GM19397 (cell line): ENCODE measurements at regions not wholly inside any gene's neighbourhood (a gene's known extent, or its start where the extent isn't known, plus 50 kb on each side); places are given as distances from the start of the nearest gene placed in this dataset.
"Not testable (repeated sequence)": the region's sequence is repeated elsewhere in the genome, so short reads cannot be mapped to it uniquely, and the experiment has no call there.

Experiments
- ATAC-seq: cut with Tn5 transposase; IDR thresholded peaks from one replicate; pipeline ENCODE4 v1.9.1; 2021; ENCODE audit warnings: mild to moderate bottlenecking, moderate library complexity; ENCODE audit not compliant: unreplicated experiment

DNA sequence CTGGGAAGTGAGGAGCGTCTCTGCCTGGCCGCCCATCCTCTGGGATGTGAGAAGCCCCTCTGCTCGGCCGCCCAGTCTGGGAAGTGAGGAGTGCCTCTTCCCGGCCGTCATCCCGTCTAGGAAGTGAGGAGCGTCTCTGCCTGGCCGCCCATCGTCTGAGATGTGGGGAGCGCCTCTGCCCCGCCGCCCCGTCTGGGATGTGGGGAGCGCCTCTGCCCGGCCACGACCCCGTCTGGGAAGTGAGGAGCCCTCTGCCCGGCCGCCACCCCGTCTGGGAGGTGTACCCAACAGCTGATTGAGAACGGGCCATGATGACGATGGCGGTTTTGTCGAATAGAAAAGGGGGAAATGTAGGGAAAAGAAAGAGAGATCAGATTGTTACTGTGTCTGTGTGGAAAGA is 173.9 kb upstream of the PRSS1 start:
- ATAC-seq = not testable (repeated sequence)

DNA sequence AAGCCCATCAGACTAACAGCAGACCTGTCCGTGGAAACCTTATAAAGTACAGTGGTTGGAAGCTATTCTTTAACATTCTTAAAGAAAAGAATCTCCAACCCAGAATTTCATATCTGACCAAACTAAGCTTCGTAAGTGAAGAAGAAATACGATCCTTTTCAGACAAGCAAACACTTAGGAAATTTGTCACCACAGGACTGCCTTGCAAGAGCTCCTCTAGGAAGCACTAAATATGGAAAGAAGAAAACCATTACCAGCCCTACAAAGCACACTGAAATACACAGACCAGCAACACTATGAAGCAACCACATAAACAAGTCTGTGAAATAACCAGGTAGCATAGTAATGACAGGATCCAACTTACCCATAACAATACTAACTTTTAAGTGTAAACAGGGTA is 177.7 kb upstream of the PRSS1 start:
- ATAC-seq = no peak

DNA sequence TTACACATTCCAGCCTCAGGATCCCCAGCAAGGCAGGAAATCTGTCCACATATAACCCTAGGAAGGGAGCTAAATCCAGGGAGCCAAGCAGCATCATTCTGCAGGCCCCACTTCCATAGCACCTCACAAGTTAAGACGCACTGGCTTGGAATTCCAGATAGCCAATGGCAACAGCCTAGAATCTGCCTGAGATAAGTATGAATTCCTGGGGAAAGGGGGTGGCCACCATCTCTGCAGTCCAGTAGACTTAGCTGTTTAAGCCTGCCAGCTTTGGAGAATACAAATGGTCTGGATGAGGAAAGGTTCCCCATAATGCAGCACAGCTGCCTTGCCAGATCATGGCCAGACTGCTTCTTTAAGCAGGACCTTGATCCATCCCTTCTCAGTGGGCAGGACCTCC is 179.4 kb upstream of the PRSS1 start:
- ATAC-seq = no peak

DNA sequence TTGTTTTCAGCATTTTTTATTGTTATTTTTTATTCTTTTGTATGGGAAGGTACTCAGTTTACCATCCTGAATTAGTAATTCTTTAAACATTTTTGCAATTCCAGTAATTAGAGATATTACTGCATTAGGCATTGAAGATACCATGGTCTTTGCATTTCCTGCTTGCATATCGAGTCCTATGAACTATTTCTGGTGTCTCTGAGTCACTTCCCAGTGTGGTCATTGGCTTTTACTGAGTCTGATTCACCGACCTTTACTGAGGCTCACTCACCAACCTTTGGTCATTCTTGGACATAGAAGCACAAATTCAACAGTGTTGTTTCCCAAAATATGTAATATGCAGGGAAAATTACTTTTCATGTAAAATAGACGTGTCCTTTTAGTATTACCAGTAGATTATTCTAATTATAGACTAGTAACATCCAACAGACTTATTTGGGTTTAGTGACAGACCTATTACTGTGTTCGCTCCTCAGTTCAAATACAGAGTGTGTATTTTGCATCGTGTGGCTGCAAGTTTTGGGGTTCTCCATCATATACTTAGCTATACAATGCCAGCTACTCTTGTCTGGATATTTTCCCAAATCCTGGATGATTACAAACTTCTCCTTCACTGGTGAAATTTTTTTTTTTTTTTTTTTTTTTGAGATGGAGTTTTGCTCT is 180.7 kb upstream of the PRSS1 start:
- ATAC-seq = no peak

DNA sequence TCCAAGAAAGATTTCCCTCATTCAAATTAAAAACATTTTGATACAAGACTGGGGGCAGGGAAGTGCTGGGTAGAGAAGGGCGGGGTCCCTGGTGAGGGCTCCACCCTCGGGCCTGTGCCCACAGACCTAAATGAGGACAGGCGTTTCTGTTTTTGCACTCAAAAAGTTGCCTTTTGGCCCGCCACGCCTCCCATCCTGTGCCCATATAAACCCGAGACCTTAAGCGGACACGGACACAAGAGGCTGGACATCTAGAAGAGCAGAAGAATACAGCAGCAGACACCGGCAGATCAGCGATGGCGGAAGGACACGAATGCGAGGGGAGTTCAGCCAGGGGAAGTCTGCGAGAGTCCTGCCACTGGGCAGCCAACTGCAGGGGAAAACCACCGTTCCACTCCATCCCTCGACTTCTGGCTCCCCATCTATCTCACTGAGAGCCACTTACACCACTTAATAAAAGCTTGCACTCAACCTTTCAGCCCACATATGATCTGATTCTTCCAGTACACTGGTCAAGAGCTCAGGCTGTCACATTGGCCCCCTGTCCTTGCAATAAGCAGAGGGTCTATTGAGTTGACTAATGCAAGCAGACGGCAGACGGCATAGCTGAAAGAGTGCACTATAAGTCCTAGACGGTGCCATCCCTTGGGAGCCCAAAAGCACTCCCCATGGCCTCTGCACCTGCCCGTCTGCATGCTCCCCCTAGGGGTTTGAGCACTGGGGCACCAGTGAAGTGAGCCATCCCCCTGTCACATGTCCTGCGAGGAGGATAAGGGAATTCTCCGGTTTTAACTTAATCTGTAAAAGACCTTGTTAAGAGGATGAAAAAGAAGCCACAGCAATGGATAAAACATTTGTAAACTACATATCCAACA is 181.8 kb upstream of the PRSS1 start:
- no peak for ATAC-seq

DNA sequence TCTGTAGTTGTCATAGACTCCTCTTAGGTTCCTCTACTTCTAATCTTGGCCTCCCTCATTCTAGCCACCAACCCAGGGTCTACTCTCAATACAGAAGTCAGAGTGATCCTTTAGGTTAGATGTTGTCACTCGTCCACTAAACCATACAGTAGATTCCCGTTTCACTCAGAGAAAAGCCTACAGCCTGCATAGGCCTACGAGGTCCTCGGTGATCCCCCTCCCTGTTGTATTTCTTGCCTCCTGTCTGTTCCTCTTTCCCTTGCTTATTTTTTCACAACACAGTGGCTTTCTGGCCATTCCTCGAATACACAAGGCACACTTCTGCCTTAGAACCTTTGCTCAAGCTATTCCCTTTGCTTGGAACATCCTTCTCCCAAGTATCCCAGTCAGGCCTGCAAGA is 183.0 kb upstream of the PRSS1 start:
- ATAC-seq = no peak

DNA sequence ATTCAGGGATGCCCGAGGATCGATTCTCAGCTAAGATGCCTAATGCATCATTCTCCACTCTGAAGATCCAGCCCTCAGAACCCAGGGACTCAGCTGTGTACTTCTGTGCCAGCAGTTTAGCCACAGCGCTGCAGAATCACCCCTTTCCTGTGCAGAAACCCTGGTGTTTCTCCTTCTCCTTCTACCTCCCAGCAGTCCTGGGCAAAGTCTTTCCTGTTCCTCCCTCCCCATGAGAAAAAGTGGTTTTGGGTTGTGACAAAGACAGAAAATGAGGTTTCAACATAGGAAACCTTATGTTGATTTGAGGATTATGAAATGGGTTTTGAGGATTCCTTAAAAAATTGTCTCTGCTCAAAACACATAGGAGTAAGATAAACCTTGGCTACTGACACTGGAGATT is 185.1 kb upstream of the PRSS1 start:
- not testable (repeated sequence) for ATAC-seq

DNA sequence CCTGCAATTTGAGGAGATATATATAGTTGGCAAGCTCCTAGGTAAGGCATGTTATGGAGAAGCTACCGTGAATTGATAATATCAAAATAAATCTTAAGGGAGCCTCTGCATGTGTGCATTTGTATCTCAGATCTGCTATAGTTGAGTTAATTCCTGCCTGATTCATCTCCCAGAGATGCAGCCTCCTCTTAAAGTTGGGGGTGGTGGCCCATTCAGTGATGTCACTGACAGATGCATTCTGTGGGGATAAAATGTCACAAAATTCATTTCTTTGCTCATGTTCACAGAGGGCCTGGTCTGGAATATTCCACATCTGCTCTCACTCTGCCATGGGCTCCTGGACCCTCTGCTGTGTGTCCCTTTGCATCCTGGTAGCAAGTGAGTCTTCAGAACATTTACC is 185.8 kb upstream of the PRSS1 start:
- ATAC-seq = no peak

DNA sequence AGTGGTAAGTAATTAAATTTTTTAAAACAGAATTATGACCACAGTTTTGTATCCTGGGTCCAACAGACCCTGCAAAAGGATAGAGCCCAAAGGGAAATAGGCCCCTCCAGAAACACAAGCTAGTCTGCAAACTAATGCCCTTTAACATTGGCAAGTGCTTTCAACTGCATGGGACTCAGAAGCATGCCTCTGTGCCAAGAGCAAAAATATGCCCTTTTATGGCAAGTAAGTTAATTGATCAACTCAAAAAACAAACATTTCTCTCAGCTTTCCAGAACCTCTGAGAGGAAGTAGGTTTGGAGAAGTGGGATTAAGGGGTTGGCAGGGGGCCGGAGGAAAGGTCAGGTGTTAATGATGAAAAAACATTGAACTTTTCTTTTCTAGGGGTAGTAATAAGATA is 186.6 kb upstream of the PRSS1 start:
- ATAC-seq = no peak

DNA sequence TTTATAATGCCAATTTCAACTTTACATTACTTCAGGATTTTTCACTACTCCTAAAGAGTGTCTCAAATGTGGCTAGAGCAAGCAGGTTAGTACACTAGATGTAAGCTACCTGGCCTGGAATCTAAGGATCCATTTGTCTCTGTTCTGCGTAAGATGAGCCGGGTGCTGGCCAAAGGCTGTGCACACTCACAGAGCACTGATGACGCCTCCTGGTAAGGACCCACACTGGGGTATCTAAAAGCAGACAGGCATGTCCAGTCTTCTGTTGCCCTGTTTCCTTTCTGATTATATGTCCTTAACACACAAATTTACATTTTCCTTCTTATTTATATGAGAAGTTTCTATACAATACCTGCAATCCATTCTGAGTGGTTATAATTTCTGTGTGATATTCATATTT is 187.9 kb upstream of the PRSS1 start:
- ATAC-seq = not testable (repeated sequence)

DNA sequence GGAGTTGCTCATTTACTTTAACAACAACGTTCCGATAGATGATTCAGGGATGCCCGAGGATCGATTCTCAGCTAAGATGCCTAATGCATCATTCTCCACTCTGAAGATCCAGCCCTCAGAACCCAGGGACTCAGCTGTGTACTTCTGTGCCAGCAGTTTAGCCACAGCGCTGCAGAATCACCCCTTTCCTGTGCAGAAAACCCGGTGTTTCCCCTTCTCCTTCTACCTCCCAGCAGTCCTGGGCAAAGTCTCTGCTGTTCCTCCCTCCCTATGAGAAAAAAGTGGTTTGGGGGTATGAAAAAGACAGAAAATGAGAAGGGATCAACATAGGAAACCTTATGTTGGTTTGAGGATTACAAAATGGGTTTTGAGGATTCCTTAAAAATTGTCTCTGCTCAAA is 188.5 kb upstream of the PRSS1 start:
- ATAC-seq = not testable (repeated sequence)

DNA sequence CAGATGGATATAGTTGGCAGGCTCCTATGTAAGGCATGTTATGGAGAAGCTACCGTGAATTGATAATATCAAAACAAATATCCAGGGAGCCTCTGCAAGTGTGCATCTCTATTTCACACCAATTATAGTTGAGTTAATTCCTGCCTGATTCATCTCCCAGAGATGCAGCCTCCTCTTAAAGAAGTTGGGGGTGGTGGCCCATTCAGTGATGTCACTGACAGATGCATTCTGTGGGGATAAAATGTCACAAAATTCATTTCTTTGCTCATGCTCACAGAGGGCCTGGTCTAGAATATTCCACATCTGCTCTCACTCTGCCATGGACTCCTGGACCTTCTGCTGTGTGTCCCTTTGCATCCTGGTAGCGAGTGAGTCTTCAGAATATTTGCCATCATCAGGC is 189.1 kb upstream of the PRSS1 start:
- no peak for ATAC-seq

DNA sequence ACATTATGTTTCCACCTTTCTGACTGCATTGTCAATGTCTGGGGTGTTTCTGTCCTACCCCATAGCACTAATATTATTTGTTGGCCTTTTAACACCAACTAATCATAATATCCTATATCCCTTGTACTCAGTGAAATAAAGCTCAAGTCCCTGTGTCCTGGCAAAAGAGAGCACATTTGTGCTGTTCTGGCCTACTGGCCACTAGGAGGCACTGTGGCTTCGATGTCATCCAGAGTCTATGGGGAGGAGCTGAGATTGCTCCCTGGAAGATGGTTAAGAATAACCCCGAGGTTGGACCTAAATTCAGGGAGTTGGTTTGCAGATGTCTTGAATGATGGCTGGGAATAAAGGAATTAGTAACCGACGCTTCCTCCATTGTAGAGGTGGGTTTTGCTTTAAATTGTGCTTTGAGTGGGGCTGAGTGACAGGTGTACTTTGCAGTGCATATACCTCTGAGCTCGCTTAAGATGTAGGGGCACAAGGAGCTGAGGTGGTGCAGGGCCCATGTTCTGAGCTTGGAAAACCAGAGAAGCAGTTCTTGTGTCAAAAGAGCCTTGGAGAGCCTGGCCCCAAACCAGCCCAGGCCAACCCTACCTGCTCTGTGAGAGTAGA is 191.2 kb upstream of the PRSS1 start:
- ATAC-seq = peak; percentile 92

DNA sequence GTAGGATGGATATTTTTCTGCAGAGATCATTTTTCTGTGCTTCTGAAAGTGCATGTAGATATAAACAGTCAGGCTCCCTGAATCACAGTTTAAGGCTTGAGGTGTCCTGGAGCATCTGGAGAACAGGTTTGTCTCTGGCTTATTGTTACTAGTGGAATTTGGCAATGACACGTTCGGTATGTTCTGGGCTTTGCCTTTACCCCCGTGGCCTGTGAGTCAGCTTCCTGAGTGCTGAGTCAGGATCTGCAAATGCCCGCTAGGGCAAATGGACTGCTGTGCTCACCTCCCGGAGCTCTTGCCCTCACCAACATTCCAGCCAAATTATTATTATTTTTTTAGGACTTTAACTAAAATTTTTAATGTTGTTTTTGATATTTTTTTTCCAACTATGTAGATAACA is 192.5 kb upstream of the PRSS1 start:
- no peak for ATAC-seq

DNA sequence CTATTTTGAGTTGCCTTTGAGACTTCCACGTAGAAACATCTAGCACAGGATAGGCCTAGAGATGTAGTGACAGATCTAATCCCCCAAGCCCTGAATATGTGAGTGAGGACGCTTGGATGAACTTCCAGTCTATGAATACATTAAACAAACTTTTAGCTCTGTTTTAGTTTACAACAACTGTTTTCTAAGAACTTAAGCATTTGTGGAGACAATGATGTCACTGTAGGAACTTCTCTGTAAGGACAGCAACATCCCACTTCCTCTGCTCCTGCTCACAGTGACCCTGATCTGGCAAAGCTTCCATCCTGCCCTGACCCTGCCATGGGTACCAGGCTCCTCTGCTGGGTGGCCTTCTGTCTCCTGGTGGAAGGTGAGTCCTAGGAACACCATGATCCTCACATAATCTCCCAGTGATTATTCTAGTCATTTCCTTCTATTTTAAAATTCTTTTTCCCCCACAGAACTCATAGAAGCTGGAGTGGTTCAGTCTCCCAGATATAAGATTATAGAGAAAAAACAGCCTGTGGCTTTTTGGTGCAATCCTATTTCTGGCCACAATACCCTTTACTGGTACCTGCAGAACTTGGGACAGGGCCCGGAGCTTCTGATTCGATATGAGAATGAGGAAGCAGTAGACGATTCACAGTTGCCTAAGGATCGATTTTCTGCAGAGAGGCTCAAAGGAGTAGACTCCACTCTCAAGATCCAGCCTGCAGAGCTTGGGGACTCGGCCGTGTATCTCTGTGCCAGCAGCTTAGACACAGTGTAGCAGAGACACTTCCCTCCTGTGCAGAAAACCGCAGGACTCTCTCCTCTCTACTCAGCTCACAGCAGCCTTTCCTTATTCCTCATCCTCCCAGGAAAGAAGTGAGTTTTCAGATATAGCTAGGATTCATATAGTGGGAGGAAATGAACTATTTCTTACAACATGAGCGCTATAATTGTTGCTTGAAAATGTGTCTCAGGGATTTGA is 194.4 kb upstream of the PRSS1 start:
- no peak for ATAC-seq

DNA sequence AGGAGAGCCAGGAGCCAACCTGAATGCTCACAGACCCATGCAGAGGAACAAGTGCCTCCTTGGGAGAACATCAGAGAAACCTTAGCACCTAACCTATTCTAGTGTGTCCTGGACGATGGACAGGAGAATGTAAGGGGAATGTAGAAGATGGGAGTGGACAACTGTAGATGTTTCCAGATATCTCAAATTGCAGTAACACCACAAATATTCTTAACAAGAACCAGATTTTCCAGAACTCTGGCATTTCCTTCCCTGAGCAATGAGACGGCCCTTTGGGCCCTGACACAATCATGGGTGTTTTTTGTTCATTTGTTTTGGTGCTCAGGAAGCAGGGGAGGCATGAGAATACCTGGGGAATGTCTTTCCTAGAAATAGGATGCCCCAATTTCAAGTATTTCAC is 196.1 kb upstream of the PRSS1 start:
- no peak for ATAC-seq

DNA sequence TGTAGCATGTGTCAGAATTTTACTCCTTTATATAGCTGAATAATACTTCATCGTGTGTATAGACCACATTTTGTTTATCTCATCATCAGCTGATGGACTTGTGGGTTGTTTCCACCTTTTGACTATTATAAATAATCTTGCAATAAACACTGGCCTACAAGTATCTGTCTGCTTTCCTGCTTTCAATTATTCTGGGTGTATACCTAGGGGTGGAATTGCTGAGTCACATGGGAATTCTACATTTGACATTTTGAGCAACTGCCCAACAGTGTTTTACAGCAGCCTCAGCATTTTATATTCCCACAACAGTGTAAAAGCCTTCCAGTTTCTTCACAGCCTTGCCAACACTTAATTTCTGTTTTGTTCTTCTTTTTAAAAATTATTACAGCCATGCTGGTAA is 200.3 kb upstream of the PRSS1 start:
- no peak for ATAC-seq

DNA sequence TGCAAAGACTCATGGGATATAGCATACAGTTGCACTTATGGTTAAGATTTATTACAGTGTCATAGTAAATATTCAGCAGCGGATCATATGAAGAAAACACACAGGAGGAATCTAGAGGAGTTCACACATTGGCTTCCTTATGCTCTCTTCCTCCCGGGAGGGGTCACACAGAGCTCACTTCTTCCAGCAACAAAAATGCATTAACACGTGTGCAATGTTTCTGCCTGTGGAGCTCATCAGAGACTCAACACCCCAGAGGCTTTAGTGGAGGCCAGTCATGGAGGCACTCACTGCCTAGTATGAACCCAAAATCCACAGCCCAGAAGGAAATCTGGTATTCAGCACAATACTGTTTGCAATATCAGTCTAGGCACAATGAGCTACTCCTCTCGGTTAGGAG is 202.8 kb upstream of the PRSS1 start:
- no peak for ATAC-seq

DNA sequence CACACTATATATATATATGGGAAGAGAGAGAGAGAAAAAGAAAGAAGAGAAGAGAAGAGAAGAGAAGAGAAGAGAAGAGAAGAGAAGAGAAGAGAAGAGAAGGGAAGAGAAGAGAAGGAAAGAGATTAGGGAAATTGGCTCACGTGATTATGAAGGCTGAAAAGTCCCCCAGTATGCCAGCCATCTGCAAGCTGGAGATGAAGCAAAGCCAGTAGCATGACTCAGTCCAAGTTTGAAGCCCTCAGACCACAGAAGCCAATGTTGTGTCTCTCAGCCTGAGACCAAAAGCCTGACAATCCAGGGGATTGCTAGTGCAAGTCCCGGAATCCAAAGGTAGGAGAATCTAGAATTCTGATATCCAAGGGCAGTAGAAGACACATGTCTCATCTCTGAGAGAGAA is 206.3 kb upstream of the PRSS1 start:
- no peak for ATAC-seq

DNA sequence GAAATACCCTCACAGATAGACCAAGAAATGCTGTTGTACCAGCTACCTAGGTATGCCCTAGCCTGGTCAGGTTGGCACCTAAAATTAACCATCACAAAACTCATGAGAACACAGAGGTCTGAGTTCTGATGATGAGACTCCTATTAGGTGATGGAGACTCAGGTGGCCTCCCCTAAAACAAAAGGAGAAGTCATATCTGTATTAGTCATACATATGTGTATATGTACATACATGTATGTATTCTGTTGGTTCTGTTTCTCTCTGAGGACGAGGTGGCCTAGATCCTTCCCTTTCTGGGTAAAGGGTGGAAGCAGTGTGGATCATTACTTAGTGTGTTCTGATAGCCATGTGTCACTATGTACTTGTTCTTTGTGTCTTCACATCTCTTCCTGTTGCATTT is 207.2 kb upstream of the PRSS1 start:
- ATAC-seq = no peak

DNA sequence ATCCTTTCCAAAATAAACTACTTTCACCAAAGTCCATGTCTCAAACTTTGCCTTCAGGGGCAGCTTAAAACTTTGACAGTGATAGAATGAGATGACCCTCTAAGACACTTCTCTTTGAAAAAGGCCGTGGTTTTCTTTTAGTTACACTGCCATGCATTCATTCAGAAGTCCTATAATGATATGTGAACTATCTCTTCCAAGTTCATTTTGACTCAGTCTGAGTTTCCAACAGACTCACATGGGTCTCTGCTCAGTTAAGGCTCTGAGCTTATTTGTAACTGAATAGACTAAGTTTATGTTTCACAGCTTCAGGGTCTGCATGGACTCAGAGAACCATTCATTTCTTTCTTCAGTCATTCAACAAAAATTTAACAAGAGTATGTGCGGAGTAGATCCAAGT is 208.9 kb upstream of the PRSS1 start:
- no peak for ATAC-seq
